RPMI8226 (cell line): ENCODE measurements at regions not wholly inside any gene's neighbourhood (a gene's known extent, or its start where the extent isn't known, plus 50 kb on each side); places are given as distances from the start of the nearest gene placed in this dataset.
"Not testable (repeated sequence)": the region's sequence is repeated elsewhere in the genome, so short reads cannot be mapped to it uniquely, and the experiment has no call there.

ENCODE experiments used
- DNase-seq: peaks from one replicate; pipeline ENCODE4 v3.0.0-alpha.2; 2015

DNA sequence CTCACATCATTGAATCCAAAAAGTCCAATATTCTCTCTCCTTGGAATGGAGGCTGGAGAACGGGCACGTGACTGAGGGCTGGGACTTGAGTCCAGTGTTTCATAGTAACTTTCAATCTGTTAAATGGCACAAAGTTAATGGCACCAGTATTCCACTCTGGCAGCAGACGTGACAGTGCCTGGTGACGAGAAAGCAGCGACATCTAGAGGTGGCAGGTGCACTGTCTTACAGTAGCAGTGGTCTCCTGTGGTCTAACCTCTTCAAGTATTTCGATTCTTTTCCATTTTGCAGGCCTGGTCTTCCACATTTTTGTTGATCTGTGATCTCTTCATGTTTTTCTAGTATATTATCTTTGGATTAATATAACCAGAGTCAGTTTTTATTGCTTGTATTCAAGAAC is 107.1 kb downstream of the OXSM start:
- peak; percentile 63 for DNase-seq

DNA sequence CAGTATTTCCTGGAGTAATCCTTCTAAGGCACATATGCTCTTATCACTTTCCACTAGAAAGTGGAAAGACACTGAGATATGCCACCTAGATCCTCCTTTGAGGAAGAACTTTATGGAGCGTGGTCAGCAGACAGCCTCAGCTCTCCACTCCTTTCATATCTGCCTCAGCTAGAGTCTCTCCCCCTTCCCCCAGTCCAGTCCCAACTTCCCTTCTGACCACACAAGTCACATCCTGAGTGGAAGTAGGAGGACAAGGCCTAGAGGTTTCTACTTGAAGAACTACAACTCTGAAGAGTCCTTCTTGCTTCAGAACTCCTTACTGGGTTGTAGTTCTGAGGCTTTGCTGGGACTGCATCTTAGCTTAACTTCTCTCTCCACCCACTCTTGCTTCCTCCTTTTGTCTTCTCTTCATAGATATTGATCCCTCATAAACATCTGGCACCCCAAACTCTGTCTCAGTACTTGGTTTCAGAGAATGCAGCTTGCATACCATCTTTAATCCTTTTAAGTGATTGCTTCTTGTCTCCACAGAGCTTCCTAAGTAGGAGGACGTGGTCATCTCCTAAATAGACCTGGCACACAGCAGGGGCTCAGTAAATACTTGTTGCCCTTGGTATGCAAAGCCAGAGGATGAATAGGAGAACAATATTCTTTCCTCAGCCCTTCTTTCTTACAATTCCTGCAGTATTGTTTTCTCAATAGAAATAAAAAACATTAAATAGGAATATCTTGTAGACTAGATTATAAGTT is 109.6 kb downstream of the OXSM start:
- DNase-seq, result no peak

DNA sequence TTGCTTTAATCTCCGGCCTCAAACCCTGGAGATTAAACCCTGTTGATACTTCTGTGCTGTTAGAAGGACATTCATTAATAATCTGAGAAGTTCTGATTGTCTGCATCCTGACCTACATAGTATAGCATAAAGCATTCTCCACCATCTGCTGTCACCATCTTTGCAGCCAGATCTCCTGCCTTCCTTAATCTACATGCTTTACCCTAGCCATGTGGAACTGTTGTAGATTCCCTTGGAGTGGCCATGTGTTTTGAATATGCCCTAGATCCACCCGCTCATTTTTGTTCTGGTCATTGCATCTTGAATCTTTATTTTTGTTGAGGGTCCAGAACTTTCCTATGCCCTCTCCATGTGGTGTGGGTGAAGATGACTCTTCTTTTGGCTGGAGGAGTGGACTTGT is 110.3 kb downstream of the OXSM start:
- DNase-seq, result no peak

DNA sequence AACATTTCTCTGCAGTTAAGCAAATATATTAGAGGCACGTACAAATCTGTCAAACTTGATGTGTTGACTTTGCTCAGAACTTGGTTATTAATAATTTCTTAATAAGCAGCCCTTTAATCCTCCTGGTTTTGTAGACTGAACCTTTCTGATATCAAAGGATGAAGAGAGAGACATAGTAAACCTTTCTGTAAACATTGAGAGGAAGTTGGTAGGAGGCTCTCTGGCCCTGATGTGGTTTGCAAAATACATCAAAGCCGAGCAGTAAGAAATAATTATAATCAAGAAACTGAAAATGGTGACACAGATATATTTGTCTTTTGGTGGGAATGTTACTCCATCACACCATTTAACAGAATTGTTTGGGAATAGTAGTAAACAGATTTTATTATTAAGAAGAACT is 111.9 kb downstream of the OXSM start:
- DNase-seq, result no peak

DNA sequence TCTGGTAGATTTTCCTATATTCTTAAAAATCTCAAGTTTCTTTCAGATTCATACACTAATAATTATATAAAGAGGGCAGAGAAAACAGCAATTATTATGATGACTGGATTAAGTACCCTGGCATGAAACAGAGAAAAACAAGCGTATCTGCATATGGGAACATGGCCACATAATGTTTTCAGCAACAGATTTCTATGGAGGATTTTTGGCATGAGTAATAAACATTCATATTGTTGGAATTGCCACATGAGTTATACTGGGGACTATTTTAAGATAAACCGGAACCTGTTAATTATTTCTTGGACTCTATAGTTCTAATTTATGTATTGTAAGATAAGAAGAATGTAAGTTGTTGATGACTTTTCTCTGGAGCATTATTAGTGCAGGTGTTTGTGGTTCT is 112.7 kb downstream of the OXSM start:
- no peak for DNase-seq

DNA sequence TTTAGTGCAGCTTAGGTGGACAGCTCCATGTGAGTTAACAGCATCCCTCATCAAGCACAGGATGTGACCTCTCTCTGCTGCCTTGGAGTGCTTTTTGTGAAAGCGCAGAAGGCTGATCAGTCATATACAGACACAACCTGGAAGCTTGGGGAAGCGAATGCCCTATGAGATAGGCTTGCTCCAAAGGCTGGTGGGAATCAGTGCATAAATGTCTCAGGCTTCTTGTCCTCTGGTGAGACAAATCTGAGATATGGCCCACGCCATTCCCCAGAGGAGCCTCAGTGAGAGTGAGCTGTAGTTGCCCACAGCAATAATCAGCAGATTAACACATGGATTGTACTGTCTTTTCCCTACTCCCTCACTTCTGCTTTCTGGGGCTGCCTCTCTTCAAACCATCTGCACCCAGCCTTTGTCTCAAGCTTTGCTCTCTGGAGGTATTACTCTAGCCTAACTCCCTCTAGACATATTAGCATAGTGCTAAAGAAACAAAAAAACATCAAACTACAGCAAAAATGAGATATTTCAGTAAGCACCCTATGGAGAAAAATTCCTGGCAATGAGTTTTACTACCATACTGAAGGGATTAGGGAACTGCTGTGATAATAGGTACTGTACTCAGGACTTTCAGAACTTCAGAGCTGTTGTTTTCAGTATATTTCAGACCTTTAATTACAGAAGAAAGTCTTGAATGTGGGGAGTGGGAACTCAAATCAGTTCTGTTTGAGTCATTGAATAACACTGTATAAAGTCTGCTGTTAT is 113.7 kb downstream of the OXSM start:
- DNase-seq, result no peak

DNA sequence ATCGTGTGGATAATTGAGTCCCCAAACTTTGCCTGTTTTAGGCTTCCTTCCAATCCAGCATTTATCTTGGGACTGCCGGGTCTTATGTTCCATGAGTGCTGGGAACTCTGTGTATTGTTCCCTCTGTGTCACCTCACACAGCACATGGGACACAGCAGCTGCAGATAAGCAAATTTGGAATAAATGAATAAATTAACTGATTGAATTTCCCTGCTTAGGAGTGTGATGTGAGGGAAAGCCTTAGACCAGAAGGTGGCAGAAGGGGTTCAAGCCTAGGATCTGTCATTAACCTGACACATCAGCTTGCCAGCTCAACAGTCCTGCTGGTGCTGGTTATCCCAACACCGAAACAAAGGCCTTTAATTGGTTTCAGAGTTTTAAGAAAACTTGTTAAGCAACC is 114.3 kb downstream of the OXSM start:
- no peak for DNase-seq

DNA sequence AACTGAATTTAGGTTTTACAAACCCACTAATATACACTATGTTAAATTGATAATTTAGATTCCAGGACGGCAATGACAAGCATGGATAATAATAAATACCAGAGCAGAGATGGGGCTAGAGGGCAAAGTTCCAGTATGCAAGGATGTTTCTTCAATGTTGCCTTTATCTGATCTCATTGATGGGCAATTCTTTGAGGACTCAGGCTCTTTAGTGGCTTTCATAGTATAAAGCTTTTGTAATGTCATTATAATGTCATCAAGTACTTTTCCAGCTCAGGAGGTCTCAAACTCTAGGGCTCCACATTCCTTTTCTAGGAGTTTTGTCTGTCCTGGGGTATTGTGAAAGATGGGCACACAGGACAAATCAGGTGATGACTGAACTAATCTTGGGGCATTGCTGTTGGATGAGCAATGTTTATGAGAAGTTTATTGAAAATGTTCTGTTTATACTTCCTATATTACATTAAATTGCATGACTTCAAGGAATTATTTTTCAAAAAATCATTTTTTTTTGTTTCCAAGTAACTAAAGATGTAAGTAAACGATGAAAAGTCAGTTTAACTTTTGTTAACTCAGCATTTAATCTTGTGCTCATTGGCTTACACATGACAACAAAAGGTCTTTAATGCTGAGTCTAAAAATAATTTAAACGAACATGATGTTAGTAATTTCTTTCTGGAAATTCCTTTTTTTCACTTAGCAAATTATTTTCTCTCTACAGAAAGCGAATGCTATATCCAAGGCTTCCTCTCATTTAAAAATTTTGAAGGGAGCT is 116.4 kb downstream of the OXSM start:
- no peak for DNase-seq

DNA sequence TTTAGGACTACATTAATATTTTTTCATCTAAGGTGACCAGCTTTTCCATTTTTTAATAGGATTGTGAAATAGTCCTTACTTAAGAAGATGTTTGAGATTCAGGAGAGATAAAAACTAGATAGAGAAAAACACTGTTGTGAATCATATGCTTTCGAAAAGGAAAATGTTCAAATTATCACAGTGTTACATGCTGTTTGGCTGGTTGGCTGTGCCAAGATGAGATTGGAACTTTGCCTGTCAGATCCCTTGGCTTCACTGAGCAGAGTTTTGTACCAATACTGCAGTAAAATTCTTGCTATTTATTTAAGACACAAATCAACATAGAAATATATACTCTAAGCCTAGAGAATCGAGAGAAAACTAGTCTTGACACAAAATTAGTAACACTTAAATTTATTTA is 117.2 kb downstream of the OXSM start:
- DNase-seq, result no peak

DNA sequence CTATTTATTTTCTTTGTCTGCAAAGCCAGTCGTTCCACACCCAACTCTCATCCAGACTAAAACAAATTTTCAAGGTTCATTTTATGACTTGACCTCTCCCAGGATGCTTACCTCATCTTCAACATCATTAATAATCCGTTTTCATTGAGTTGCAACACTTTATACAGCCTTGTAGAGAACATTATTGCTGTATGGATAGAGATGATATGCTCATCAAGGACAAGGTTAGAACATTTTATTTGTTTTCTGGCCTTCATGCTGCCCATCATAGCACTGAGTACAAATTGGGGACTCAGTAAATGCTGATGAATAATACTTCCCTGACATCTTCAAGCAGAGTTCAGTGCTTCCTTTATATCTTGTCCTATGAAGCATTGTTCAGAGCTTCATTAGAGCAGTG is 120.2 kb downstream of the OXSM start:
- DNase-seq, result no peak

DNA sequence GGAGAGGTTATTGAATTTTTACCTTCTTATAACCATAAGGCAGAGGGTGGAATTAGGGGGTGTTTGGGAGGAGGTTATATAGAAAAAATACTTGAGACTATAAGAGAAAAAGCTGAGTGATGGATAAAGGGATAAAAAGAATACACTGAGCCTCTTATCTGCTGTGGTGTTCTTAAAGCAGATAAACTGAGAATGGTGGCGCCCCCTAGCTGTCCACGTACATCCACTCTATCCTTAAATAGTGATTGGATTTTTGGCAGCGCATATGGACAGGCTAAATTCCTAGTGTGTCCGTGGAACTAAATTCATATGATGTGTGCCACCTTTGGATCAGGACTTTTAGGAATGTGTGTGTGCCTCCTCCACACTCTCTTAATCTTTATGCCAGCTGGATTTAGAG is 121.1 kb downstream of the OXSM start:
- peak; percentile 24 for DNase-seq

DNA sequence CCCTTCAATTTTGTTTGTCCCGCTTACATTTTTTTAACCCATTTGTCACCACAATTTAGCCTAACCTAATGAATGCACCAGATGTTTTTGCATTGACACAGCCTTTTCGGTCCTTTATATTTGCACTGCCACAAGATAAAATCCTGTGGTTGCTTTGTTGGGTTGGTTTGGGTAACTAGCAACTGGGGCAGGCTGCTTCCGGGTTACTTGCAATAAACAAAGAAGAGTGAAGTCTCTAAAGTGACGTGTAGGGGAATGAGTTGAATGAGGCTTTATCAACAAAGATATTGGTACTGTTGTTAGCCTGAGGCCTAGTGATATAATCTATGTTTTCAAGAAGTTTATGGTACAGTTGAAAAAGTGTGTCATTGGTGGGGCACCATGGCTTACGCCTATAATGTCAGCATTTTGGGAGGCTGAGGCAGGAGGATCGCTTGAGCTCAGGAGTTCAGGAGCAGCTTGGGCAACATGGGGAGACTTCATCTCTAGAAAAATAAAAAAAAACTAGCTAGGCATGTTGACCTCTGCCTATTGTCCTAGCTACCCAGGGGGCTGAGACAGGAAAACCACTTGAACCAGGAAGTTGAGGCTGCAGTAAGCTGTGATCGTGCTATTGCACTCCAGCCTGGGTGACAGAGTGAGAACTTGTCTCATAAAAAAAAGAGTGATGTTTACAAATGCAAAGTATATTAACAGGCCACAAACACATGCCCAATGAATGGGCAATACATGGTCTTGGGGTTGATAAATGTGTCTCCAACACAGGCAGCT is 121.8 kb downstream of the OXSM start:
- DNase-seq, result no peak

DNA sequence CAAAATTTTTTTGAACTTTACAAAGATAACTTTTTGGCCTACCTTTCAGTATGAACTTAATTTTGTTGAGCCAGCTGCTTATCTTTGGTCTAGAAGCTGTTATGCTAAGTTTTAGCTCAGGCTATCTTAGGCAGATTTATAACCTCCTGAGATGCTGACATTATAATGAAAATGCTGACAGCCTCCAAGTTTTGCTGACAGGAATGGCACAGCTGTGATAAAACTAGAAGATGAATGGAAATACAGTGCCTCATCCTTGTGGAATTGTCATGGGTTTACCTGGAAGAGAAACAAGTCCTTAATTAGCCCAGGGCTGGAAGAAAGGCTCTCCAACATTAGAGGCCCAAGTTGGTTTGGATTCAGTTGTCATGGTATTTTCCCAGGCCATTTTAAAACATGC is 123.3 kb downstream of the OXSM start:
- DNase-seq, result no peak

DNA sequence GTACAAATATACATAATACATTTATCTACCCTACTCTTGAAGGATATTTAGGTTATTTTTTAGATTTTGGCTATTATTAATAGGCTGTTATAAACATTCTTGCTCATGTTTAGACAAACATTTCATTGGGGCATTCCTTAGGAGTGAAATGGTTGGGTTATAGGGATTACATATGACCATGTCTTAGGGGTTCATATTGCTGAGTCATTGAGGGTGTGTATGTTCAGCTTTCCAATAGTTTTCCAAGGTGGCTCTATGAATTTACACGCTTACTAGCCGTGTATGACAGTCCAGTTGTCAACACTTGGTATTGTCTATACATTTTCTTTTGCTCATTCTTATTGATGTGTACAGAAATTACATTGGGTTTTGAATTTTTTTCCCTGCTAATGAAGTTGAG is 125.8 kb downstream of the OXSM start:
- DNase-seq, result no peak

DNA sequence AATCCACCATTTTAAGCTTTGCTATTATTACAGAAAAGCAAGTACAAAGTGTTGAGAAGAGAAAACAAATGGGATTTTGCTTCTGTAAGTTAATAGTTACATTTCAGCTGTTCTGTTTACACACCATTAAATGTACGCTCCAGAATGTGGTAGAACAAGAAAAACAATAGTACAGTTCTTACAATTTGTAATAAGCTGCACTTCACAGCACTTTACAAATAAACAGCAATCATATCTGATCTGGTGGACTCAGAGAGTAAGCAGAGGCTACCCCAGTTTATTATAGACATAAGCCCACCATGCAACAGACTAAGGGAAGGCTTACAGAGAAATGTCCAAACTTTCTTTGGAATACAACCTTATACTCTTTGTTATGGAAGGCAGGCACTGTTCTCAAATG is 126.4 kb downstream of the OXSM start:
- no peak for DNase-seq

DNA sequence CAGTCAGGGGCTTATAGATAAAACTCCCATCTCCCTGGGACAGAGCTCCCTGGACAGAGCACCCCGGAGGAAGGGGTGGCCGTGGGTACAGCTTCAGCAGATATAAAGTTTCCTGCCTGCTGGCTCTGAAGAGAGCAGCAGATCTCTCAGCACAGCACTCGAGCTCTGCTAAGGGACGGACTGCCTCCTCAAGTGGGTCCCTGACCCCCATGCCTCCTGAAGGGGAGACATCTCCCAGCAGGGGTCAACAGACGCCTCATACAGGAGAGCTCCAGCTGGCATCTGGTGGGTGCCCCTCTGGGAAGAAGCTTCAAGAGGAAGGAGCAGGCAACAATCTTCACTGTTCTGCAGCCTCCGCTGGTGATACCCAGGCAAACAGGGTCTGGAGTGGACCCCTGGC is 142.1 kb downstream of the OXSM start:
- not testable (repeated sequence) for DNase-seq

DNA sequence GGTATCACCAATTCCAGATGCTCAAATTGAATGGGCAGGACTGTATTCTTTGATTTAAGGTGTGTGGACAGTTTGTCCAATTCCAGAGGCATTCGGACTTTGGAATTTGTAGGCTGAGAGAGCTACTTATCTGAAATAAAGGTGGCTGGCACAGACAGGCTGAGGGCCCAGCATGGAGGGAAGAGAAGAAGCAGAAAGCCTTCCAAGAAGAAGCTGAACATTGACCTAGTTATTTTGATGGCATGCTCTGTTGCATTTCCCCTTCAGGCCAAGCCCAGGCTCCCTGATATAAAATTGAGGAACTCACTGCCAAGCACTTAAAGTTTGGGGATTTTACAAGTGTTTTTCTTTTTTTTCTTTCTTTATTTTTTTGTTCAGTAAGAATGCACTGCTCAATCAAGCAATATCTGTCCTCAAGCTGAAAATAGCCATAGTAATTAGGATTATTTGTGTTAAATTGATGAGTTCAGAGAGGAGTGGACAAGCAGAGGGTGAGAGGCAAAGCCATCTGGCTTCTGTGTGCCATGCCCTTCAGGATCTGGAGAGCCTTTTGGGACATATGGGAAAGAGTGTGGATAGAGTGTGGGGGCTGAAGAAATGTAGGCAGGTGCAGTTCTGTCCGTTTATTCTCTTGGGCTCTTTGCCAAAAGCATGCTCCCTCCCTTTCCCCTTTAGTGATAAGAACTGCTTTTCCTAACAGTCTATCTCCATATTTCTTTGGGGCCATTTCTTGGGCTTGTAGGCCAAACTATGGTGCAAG is 148.9 kb downstream of the OXSM start:
- no peak for DNase-seq

DNA sequence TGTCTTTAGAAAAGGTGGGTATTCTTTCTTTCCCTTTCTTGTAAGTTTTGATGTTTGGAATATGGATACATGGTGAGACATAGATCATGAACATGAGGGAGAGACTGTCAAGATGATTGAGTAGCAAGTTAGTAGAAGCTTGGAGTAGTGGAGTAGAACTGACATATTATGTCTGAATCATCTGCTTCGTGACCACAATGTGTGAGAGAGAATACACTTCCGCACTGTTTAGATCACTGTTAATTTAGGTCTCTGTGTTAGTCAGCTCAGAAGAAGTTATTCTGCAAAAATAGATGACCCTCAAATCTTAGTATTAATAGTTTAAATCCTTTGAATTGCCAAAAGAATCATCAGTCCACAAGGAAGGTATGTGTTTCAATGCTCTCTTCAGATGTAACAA is 151.0 kb downstream of the OXSM start:
- DNase-seq, result no peak

DNA sequence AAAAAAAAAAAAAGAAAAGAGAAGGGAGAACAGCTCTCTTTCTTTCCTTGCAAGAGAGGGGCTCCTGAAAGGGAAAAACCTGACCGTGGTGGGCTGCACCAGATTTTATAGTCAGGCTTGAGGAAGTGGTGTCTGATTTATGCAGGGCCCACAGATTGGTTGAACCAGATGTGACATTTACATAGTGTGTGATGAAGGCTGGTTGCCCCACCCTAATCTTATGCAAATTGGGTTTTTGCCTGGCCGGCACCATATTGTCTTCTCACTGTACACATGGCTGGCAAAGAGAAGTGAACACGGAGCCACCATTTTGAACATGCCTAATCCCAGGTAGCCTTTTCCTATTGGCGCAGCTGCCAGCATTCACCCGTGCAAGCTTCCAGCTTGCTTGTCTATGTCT is 154.4 kb downstream of the OXSM start:
- DNase-seq, result no peak

DNA sequence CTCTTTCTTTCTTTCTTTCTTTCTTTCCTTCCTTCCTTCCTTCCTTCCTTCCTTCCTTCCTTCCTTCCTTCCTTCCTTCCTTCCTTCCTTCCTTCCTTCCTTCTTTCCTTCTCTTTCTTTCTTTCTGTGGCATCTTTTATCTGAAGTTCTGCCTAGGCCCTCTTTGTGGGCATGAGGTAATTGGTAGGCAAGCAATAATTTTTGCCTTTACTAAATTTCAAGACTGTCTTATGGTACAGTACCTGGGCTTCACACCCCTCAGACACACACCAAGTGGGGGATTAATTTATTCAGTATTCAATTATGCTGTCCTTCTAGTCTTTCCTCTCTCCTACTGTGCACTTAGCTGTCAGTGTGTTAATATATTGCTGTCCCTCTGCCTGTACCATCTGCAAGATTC is 155.5 kb downstream of the OXSM start:
- no peak for DNase-seq

DNA sequence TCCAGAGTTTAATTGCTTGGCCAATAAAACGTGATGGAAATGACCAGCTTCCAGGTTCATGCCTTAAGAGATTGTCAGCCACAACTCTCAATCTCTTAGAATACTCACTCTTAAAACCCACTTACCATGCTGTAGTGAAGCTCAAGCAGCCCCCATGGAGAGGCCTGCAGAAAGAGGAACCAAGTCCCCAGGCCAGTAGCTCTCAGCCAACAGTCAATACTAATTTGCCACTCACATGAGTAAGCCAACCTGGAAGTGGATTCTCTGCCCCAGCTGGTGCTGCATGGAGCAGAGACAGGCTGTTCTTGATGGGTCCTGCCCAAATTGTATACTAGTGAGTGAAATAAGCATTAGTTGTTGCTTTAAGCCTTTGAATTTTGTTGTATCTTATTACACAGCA is 155.9 kb downstream of the OXSM start:
- no peak for DNase-seq

DNA sequence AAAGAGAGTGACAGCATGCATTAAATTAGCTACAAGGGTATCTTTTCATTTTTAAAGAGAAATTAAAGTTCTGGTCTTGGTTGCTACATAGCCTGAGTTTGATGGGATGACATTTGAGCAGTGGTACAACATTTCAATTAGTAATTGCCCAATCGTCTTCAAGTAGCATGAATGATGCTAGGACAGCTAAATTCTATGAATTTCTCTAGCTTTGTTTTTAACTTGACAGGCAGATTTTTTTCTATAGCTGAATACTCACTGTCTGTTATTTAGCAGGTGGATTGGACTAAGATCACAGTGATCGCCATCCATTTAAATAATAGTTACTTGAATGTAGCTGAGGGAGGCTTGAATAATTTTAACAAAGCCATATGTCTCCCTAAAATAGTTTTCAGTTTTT is 162.2 kb downstream of the OXSM start:
- DNase-seq, result no peak
